ENCODE measurements at regions not wholly inside any gene's neighbourhood (a gene's known extent, or its start where the extent isn't known, plus 50 kb on each side); places are given as distances from the start of the nearest gene placed in this dataset.

- no peak for DNase-seq (ENCODE audit: low read depth in 2 of 2)
Observed at GRCh38 chr3:151992326-151993041, 119.0 kb downstream of the SUCNR1 start.

- no peak for DNase-seq (ENCODE audit: low read depth in 2 of 2)
Observed at GRCh38 chr3:151995091-151995490, 121.6 kb downstream of the SUCNR1 start.

GRCh38 chr3:151998744-151999143, 125.3 kb downstream of the SUCNR1 start:
- DNase-seq (ENCODE audit: low read depth in 2 of 2): no peak

GRCh38 chr3:151999936-152000335, 126.5 kb downstream of the SUCNR1 start:
- no peak for DNase-seq (ENCODE audit: low read depth in 2 of 2)

GRCh38 chr3:152011812-152012735, 138.6 kb downstream of the SUCNR1 start:
- DNase-seq (ENCODE audit: low read depth in 2 of 2): no peak

GRCh38 chr3:152019508-152019907, 146.1 kb downstream of the SUCNR1 start:
- DNase-seq (ENCODE audit: low read depth in 2 of 2): no peak

- DNase-seq (ENCODE audit: low read depth in 2 of 2): no peak
Observed at GRCh38 chr3:152021951-152022461, 148.6 kb downstream of the SUCNR1 start.

- no peak for DNase-seq (ENCODE audit: low read depth in 2 of 2)
Observed at GRCh38 chr3:152026033-152026556, 152.7 kb downstream of the SUCNR1 start.

GRCh38 chr3:152030320-152030719, 156.9 kb downstream of the SUCNR1 start:
- no peak for DNase-seq (ENCODE audit: low read depth in 2 of 2)

- no peak for DNase-seq (ENCODE audit: low read depth in 2 of 2)
Observed at GRCh38 chr3:152031321-152031720, 157.9 kb downstream of the SUCNR1 start.

GRCh38 chr3:152037297-152037696, 163.9 kb downstream of the SUCNR1 start:
- no peak for DNase-seq (ENCODE audit: low read depth in 2 of 2)

- no peak for DNase-seq (ENCODE audit: low read depth in 2 of 2)
Observed at GRCh38 chr3:152037953-152038352, 164.5 kb downstream of the SUCNR1 start.

GRCh38 chr3:152038490-152038889, 165.0 kb downstream of the SUCNR1 start:
- DNase-seq (ENCODE audit: low read depth in 2 of 2): no peak

- DNase-seq (ENCODE audit: low read depth in 2 of 2): no peak
Observed at GRCh38 chr3:152039887-152040286, 166.4 kb downstream of the SUCNR1 start.

- no peak for DNase-seq (ENCODE audit: low read depth in 2 of 2)
Observed at GRCh38 chr3:152040319-152040718, 166.9 kb downstream of the SUCNR1 start.

- no peak for DNase-seq (ENCODE audit: low read depth in 2 of 2)
Observed at GRCh38 chr3:152043620-152044019, 170.2 kb downstream of the SUCNR1 start.

- no peak for DNase-seq (ENCODE audit: low read depth in 2 of 2)
Observed at GRCh38 chr3:152046280-152046679, 172.8 kb downstream of the SUCNR1 start.

- DNase-seq (ENCODE audit: low read depth in 2 of 2): no peak
Observed at GRCh38 chr3:152047465-152047864, 174.0 kb downstream of the SUCNR1 start.

- DNase-seq (ENCODE audit: low read depth in 2 of 2): no peak
Observed at GRCh38 chr3:152048831-152049230, 175.4 kb downstream of the SUCNR1 start.

- DNase-seq (ENCODE audit: low read depth in 2 of 2): no peak
Observed at GRCh38 chr3:152050903-152051302, 177.5 kb downstream of the SUCNR1 start.

- no peak for DNase-seq (ENCODE audit: low read depth in 2 of 2)
Observed at GRCh38 chr3:152051501-152052404, 178.3 kb downstream of the SUCNR1 start.
